HG03354 (cell line): ENCODE measurements at regions not wholly inside any gene's neighbourhood (a gene's known extent, or its start where the extent isn't known, plus 50 kb on each side); places are given as distances from the start of the nearest gene placed in this dataset.

Experiments used
- ATAC-seq: cut with Tn5 transposase; IDR thresholded peaks from one replicate; pipeline ENCODE4 v1.9.1; 2021; ENCODE audit warnings: mild to moderate bottlenecking; ENCODE audit not compliant: unreplicated experiment, poor library complexity, severe bottlenecking

GRCh38 chr2:173580956-173581355 lies 226.3 kb downstream of the CDCA7 start:
- ATAC-seq, result no peak

- ATAC-seq, result no peak
Measured at GRCh38 chr2:173583196-173583595, 228.5 kb downstream of the CDCA7 start.

- no peak for ATAC-seq
Measured at GRCh38 chr2:173584000-173584399, 229.3 kb downstream of the CDCA7 start.

- no peak for ATAC-seq
Measured at GRCh38 chr2:173584676-173585458, 230.2 kb downstream of the CDCA7 start.

GRCh38 chr2:173588931-173589369 lies 234.3 kb downstream of the CDCA7 start:
- no peak for ATAC-seq

- ATAC-seq, result no peak
Measured at GRCh38 chr2:173589604-173590275, 235.1 kb downstream of the CDCA7 start.

- no peak for ATAC-seq
Measured at GRCh38 chr2:173590276-173590861, 235.7 kb downstream of the CDCA7 start.

GRCh38 chr2:173593109-173593508 lies 238.4 kb downstream of the CDCA7 start:
- no peak for ATAC-seq

- no peak for ATAC-seq
Measured at GRCh38 chr2:173596244-173596643, 241.6 kb downstream of the CDCA7 start.

- no peak for ATAC-seq
Measured at GRCh38 chr2:173598525-173598924, 243.9 kb downstream of the CDCA7 start.

- ATAC-seq, result no peak
Measured at GRCh38 chr2:173599821-173600359, 245.2 kb downstream of the CDCA7 start.

- no peak for ATAC-seq
Measured at GRCh38 chr2:173602153-173602795, 247.6 kb downstream of the CDCA7 start.

- no peak for ATAC-seq
Measured at GRCh38 chr2:173605994-173606393, 251.3 kb downstream of the CDCA7 start.

- no peak for ATAC-seq
Measured at GRCh38 chr2:173606619-173607248, 252.1 kb downstream of the CDCA7 start.

- no peak for ATAC-seq
Measured at GRCh38 chr2:173607606-173608311, 253.1 kb downstream of the CDCA7 start.

GRCh38 chr2:173611121-173611520 lies 256.4 kb downstream of the CDCA7 start:
- ATAC-seq, result no peak

- no peak for ATAC-seq
Measured at GRCh38 chr2:173612354-173612753, 257.7 kb downstream of the CDCA7 start.

- ATAC-seq, result no peak
Measured at GRCh38 chr2:173613386-173613785, 258.7 kb downstream of the CDCA7 start.

GRCh38 chr2:173614265-173614930 lies 259.7 kb downstream of the CDCA7 start:
- no peak for ATAC-seq
